SK-N-SH (cell line): ENCODE measurements at regions not wholly inside any gene's neighbourhood (a gene's known extent, or its start where the extent isn't known, plus 50 kb on each side); places are given as distances from the start of the nearest gene placed in this dataset.

Source experiments
- CTCF ChIA-PET: fragments of 300-600, 350-600 bp; formaldehyde crosslinking; extraction: SDS; loops from one replicate; lab custom pipeline; 2021; lab: Yijun Ruan, JAX
- POLR2A ChIA-PET: fragments of 350-600 bp; sonication (Branson Sonifier 250); formaldehyde crosslinking; extraction: SDS; loops from one replicate; lab custom pipeline; 2020; ENCODE audit warnings: antibody characterized with exemption, inconsistent platforms; lab: Yijun Ruan, JAX
- DNase-seq: peaks from one replicate; pipeline ENCODE4 v3.0.0; 2012
- H2AFZ ChIP-seq: fragments of 200-600 bp; sonication (generic); 2 replicates; pipeline ENCODE4 v1.8.1; 2016; ENCODE audit warnings: antibody characterized with exemption, mild to moderate bottlenecking, low read depth
- H3F3A ChIP-seq: fragments of 200-600 bp; sonication (generic); replicated peaks from 2 replicates; pipeline ENCODE3; 2016; ENCODE audit warnings: antibody characterized with exemption, mild to moderate bottlenecking; ENCODE audit not compliant: insufficient read depth
- H3K27ac ChIP-seq, 2 experiments: fragments of 200-500 bp in 1 of 2; fragments of 200-600 bp in 1 of 2; sonication (Bioruptor generic) in 1 of 2; sonication (generic), shearing (Covaris generic) in 1 of 2; 2 replicates each; pipeline versions ENCODE4 v1.5.1 to v1.6.1; 2014 to 2016; ENCODE audit warnings: low read depth in 2 of 2, inconsistent platforms in 1 of 2, low read length in 1 of 2, mild to moderate bottlenecking in 1 of 2, mixed read lengths in 1 of 2
- H3K27me3 ChIP-seq: fragments of 200-600 bp; sonication (generic), shearing (Covaris generic); 2 replicates; pipeline ENCODE4 v1.6.1; 2016; ENCODE audit warnings: mixed run types; ENCODE audit not compliant: insufficient read depth
- H3K36me3 ChIP-seq, 2 experiments: fragments of 200-500 bp in 1 of 2; fragments of 200-600 bp in 1 of 2; sonication (Bioruptor generic) in 1 of 2; sonication (generic) in 1 of 2; replicated peaks in 1 of 2; 2 replicates each; pipeline versions ENCODE3 to v1.5.1; 2014 to 2016; ENCODE audit warnings: low read length in 1 of 2, mild to moderate bottlenecking in 1 of 2; ENCODE audit not compliant: insufficient read depth in 2 of 2, control insufficient read depth in 1 of 2
- H3K4me1 ChIP-seq, 2 experiments: fragments of 200-500 bp in 1 of 2; fragments of 200-600 bp in 1 of 2; sonication (Bioruptor generic) in 1 of 2; sonication (generic), shearing (Covaris generic) in 1 of 2; 2 replicates each; pipeline versions ENCODE4 v1.5.1 to v1.6.1; 2014 to 2016; ENCODE audit warnings: low read depth in 1 of 2, low read length in 1 of 2, mixed run types in 1 of 2; ENCODE audit not compliant: insufficient read depth in 2 of 2, control insufficient read depth in 1 of 2
- H3K4me2 ChIP-seq: fragments of 200-600 bp; sonication (generic), shearing (Covaris generic); 2 replicates; pipeline ENCODE4 v1.6.1; 2017; ENCODE audit warnings: mixed run types
- H3K4me3 ChIP-seq, 2 experiments: fragments of 200-500 bp in 1 of 2; fragments of 200-600 bp in 1 of 2; sonication (Bioruptor generic) in 1 of 2; sonication (generic), shearing (Covaris generic) in 1 of 2; 2 replicates each; pipeline versions ENCODE4 v1.5.1 to v1.8.1; 2014 to 2016; ENCODE audit warnings: low read depth in 2 of 2, inconsistent platforms in 1 of 2, low read length in 1 of 2, mild to moderate bottlenecking in 1 of 2, mixed read lengths in 1 of 2, moderate library complexity in 1 of 2
- H3K79me2 ChIP-seq: fragments of 200-600 bp; sonication (generic); 2 replicates; pipeline ENCODE4 v1.8.1; 2017; ENCODE audit warnings: mild to moderate bottlenecking; ENCODE audit not compliant: insufficient read depth
- H3K9ac ChIP-seq: fragments of 200-600 bp; sonication (generic); 2 replicates; pipeline ENCODE4 v1.6.1; 2017; ENCODE audit warnings: mixed run types
- H3K9me2 ChIP-seq: fragments of 200-600 bp; sonication (generic); 2 replicates; pipeline ENCODE4 v1.6.1; 2017; ENCODE audit warnings: mixed run types
- H3K9me3 ChIP-seq: fragments of 200-600 bp; sonication (generic); 2 replicates; pipeline ENCODE4 v1.6.1; 2017; ENCODE audit warnings: mixed run types, mild to moderate bottlenecking, moderate library complexity
- H4K20me1 ChIP-seq: fragments of 200-600 bp; sonication (generic); 2 replicates; pipeline ENCODE4 v1.6.1; 2017; ENCODE audit warnings: mild to moderate bottlenecking, mixed run types; ENCODE audit not compliant: insufficient read depth
- CHD2 ChIP-seq: fragments of 150-350 bp; IDR thresholded peaks from 2 replicates; pipeline ENCODE4 v1.6.1; 2018; ENCODE audit warnings: low read length; ENCODE audit not compliant: partially characterized antibody
- ELF1 ChIP-seq: IDR thresholded peaks from 2 replicates; pipeline ENCODE4 v1.4.0; 2012
- EP300 ChIP-seq, 2 experiments: IDR thresholded peaks; 2 replicates each; pipeline versions ENCODE4 v1.4.0 to v1.6.1; 2012; ENCODE audit warnings: borderline replicate concordance in 1 of 2, low read depth in 1 of 2, low read length in 1 of 2
- FOXM1 ChIP-seq: IDR thresholded peaks from 2 replicates; pipeline ENCODE4 v1.4.0; 2012; ENCODE audit warnings: low read depth, mild to moderate bottlenecking
- GATA2 ChIP-seq: sonication (generic); formaldehyde crosslinking; IDR thresholded peaks from 2 replicates; pipeline ENCODE4 v1.5.0; 2020; ENCODE audit warnings: mild to moderate bottlenecking, missing genetic modification reagents
- MAX ChIP-seq: IDR thresholded peaks from 2 replicates; pipeline ENCODE4 v1.4.0; 2012; ENCODE audit warnings: low read depth
- MEF2A ChIP-seq: IDR thresholded peaks from 2 replicates; pipeline ENCODE4 v1.4.0; 2012; ENCODE audit warnings: low read depth, borderline replicate concordance
- MXI1 ChIP-seq: IDR thresholded peaks from 2 replicates; pipeline ENCODE4 v1.6.1; 2012; ENCODE audit warnings: mild to moderate bottlenecking, low read depth, low read length, improper control_type of control experiment
- NFIC ChIP-seq: IDR thresholded peaks from 2 replicates; pipeline ENCODE4 v1.4.0; 2012; ENCODE audit warnings: borderline replicate concordance
- NRF1 ChIP-seq: IDR thresholded peaks from 2 replicates; pipeline ENCODE4 v1.6.1; 2012; ENCODE audit warnings: low read depth, mild to moderate bottlenecking, low read length
- PBX3 ChIP-seq: IDR thresholded peaks from 2 replicates; pipeline ENCODE4; 2012
- RAD21 ChIP-seq: IDR thresholded peaks from 2 replicates; pipeline ENCODE4 v1.6.1; 2012; ENCODE audit warnings: mild to moderate bottlenecking, low read length
- RCOR1 ChIP-seq: fragments of 150-350 bp; IDR thresholded peaks from 2 replicates; pipeline ENCODE4 v1.6.1; 2017; ENCODE audit warnings: antibody characterized with exemption, low read length
- RFX5 ChIP-seq: IDR thresholded peaks from 2 replicates; pipeline ENCODE4 v1.6.1; 2012; ENCODE audit warnings: mild to moderate bottlenecking, improper control_type of control experiment, low read length
- RXRA ChIP-seq: IDR thresholded peaks from 2 replicates; pipeline ENCODE4 v1.4.0; 2012; ENCODE audit warnings: low read depth, mild to moderate bottlenecking, borderline replicate concordance
- SMC3 ChIP-seq: IDR thresholded peaks from 2 replicates; pipeline ENCODE4 v1.6.1; 2012; ENCODE audit warnings: low read depth, low read length, improper control_type of control experiment
- TAF1 ChIP-seq: IDR thresholded peaks from 2 replicates; pipeline ENCODE4 v1.6.1; 2012; ENCODE audit warnings: low read depth, mild to moderate bottlenecking, low read length, moderate library complexity, borderline replicate concordance
- TCF12 ChIP-seq: IDR thresholded peaks from 2 replicates; pipeline ENCODE4 v1.4.0; 2012
- TEAD4 ChIP-seq: IDR thresholded peaks from 2 replicates; pipeline ENCODE4 v1.4.0; 2012; ENCODE audit warnings: mild to moderate bottlenecking, borderline replicate concordance; ENCODE audit not compliant: insufficient read depth
- USF1 ChIP-seq: IDR thresholded peaks from 2 replicates; pipeline ENCODE4 v1.4.0; 2012; ENCODE audit warnings: low read depth, borderline replicate concordance
- YY1 ChIP-seq: IDR thresholded peaks from 2 replicates; pipeline ENCODE4 v1.4.0; 2012; ENCODE audit warnings: low read depth, mild to moderate bottlenecking
- WGBS: methylation state at CpG from one replicate; pipeline ENCODE4 v1.1.6; 2017; ENCODE audit warnings: low lambda C conversion rate; 5-methylcytosine and 5-hydroxymethylcytosine counted together

- no peak overlapping the region for H2AFZ ChIP-seq
- no peak for DNase-seq
- POLR2A ChIA-PET = no interaction called here
Observed at GRCh38 chr6:91521999-91522398, 935.1 kb upstream of the MAP3K7 start.

GRCh38 chr6:91509711-91510110 is 922.8 kb upstream of the MAP3K7 start:
- no peaks in the 10 kb centered on the region for H3K9me3 ChIP-seq
- no peaks in the 10 kb centered on the region for H3K9me2 ChIP-seq
- no peak overlapping the region for H2AFZ ChIP-seq
- 35% methylated on average over 2 of the region's 2 CpGs for WGBS
- H3K27ac ChIP-seq = no peak overlapping the region
- no peaks in the 10 kb centered on the region for H3F3A ChIP-seq
- TF ChIP-seq EP300 (IDR thresholded peaks at IDR 0.05; ENCODE audit: borderline replicate concordance in 1 of 2, low read depth in 1 of 2, low read length in 1 of 2) = no peak
- no peak for TF ChIP-seq USF1
- no peak for TF ChIP-seq MEF2A
- TF ChIP-seq MXI1 = no peak
- no peak for TF ChIP-seq RAD21
- no peak for TF ChIP-seq NFIC
- no peak for TF ChIP-seq CHD2
- TF ChIP-seq MAX = no peak
- TF ChIP-seq PBX3 = no peak
- TF ChIP-seq SMC3 = no peak
- no peak for TF ChIP-seq RFX5
- TF ChIP-seq FOXM1 = no peak
- no peak for TF ChIP-seq TCF12
- TF ChIP-seq TEAD4 = no peak
- TF ChIP-seq RXRA = no peak
- TF ChIP-seq NRF1 = no peak
- no peak for TF ChIP-seq ELF1
- no peak for TF ChIP-seq TAF1
- TF ChIP-seq GATA2 (CRISPR knock-in tag) = no peak
- TF ChIP-seq YY1 = no peak
- TF ChIP-seq, all 33 proteins: peak for 0
- Histone ChIP-seq H3K4me2 (no peak overlapping the region), H3K9ac (no peak overlapping the region), H3K36me3 (no peaks in the 10 kb centered on the region), H3K27me3 (no peaks in the 10 kb centered on the region), H3K79me2 (no peaks in the 10 kb centered on the region), H3K4me3 (no peak overlapping the region), H3K4me1 (no peaks in the 10 kb centered on the region), H4K20me1 (no peaks in the 10 kb centered on the region)
- POLR2A ChIA-PET = no interaction called here
- CTCF ChIA-PET = no interaction called here
- DNase-seq = no peak

More at GRCh38 chr6:91521999-91522398, 935.1 kb upstream of the MAP3K7 start:
- Histone ChIP-seq H3K27ac (no peak overlapping the region), H3K9me3 (no peaks in the 10 kb centered on the region), H3K4me1 (no peaks in the 10 kb centered on the region), H3K9me2 (no peaks in the 10 kb centered on the region), H3K4me2 (no peak overlapping the region), H3F3A (no peaks in the 10 kb centered on the region), H4K20me1 (no peaks in the 10 kb centered on the region), H3K4me3 (no peak overlapping the region), H3K79me2 (no peaks in the 10 kb centered on the region), H3K27me3 (0 out of 2 replicates have a peak, but pooled peaks cover 4% of the 10 kb centered on the region), H3K9ac (no peak overlapping the region), H3K36me3 (no peaks in the 10 kb centered on the region)
- TF ChIP-seq PBX3 (no peak), FOXM1 (no peak), RXRA (no peak), NFIC (no peak), RCOR1 (no peak)
- CTCF ChIA-PET = interaction anchor here (0.9 kb wide), 1 partner anchor 11 kb away, joined by 3 read pairs; no protein-coding TSS in a partner anchor
